NCI-H345 treated with DMSO at 0.1 percent for 48 hours (cell line): ENCODE measurements at regions not wholly inside any gene's neighbourhood (a gene's known extent, or its start where the extent isn't known, plus 50 kb on each side); places are given as distances from the start of the nearest gene placed in this dataset.

Source experiments
- DNase-seq: peaks from one replicate; lab custom pipeline; 2025; ENCODE audit not compliant: unreplicated experiment; lab: John Stamatoyannopoulos, UW

GRCh38 chr6:78577585-78577984 lies 289.8 kb upstream of the IRAK1BP1 start:
- no peak for DNase-seq

DNA sequence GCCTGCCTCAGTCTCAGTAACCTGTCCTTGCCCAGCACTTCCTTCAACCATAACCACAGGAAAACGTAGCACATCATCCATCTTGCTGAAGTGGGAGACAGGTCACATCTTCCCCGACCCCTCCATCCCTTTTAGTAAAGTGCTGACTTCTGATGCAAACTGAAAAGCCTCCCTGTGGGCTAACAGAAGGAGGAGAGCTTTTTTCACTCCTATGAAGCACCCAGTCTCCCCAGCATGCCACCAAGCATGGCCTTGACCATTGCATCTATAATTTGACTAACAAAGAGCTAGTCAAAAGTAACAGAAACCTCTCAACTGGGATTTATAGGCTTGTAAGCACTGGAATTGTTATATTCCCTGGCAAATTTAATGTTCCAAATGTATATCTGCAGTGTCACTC lies 288.9 kb upstream of the IRAK1BP1 start:
- DNase-seq: no peak

DNA sequence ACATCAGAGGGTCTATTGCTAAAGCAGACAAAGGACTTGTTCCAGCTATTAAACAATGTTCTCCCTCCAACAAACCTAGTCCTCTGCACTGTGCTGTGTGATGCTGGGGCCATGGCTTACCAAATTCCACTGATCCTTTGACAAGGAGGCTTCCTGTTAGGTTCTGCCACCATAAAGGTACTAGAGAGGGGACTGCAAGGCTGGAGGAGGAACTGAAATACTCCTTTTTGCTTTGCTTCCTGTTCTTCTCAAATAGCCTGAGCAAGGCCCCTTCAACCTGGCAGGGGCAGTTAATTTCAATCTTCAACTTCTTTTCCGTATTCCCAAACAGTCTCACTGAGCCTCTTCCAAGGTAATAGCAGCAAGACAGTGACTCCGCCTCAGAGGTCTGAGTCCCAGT lies 286.4 kb upstream of the IRAK1BP1 start:
- DNase-seq: no peak

DNA sequence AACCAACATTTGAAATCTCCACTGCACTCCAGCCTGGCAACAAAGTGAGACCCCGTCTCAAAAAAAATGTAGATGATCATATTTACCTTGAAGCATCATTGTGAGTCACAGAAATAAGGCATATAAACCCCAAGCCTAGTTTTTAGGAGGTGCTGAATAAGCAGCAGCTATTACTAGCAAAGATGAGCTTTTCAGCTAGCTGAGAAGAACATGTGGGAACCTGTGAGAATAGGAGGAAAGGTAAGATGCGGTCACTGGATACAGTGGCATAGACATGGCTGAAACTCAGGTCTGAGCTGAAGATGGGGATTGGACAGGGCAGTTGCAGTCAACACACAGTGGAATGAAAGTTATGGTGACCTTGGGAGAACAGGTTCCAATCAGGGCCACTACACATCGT lies 284.3 kb upstream of the IRAK1BP1 start:
- DNase-seq: no peak

DNA sequence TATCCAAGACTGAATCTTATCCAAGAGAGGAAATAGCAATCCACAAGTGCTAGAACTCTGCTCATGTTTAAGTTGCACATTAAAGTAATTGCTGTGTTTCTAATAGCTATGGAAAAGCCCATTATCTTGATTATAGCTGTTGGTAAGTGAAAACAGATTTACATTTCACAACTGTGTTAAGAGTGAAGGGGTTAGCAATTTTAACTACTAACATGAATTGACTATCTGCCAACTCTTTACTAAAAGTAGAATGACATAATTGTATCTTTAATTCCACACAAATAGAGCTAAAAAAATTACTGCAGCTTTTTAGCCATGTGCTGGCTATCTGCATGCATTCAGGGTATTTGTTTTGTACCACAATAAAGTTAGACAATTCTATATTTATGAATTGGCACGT lies 277.9 kb upstream of the IRAK1BP1 start:
- DNase-seq: no peak

- DNase-seq: no peak
Measured at GRCh38 chr6:78593898-78594667, 273.3 kb upstream of the IRAK1BP1 start.

DNA sequence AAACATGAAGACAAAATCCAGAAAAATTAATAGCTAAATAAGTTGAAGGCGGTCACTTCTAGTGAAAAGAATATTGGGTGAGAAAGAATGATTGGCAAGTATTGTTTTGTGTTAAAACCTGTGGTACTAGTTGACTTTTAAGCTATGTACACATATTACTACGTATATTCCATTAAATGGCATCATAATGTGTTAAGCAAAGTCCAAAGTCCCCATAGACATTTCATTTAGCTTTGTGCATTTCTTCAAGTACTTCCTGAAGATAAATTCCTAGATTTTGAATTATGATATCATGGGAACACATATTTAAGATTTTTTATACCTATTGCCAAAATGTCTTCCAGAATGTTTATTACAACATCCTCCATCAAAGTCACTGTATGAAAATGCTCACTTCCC lies 272.7 kb upstream of the IRAK1BP1 start:
- DNase-seq: no peak

DNA sequence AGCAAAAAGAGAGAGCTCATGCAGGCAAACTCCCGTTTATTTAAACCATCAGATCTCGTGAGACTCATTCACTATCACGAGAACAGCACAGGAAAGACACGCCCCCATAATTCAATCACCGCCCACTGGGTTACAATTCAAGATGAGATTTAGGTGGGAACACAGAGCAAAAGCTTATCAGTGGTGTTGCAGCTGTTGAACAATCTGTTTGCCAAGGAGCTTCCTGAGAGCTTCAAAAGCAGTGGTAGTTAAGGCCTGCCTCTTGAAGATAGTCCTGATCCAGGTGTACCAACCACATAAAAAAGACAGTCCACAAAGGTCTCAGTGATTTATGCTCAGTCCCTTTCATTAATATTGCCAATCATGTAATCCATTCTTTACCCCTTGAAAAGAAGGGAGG lies 269.4 kb upstream of the IRAK1BP1 start:
- no peak for DNase-seq

DNA sequence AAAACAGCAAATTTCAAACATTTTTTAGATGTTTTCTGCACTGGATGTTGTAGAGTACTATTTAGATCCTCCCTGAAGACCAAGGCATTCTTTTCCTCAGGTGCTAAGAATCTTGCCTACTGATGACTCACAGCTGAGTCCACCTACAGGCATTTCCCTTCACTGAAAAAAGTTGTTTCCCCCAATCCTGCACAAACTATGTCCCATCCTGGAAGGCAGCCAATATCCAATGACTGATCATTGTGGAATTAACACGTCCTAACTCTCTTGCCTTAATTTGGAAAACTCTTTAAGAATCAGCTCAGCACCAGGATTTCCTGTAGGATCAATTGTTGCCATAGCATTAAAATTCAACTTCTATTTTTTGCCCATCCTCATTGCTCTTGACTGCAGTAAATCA lies 268.4 kb upstream of the IRAK1BP1 start:
- no peak for DNase-seq

GRCh38 chr6:78599526-78599925 lies 267.8 kb upstream of the IRAK1BP1 start:
- DNase-seq: no peak

DNA sequence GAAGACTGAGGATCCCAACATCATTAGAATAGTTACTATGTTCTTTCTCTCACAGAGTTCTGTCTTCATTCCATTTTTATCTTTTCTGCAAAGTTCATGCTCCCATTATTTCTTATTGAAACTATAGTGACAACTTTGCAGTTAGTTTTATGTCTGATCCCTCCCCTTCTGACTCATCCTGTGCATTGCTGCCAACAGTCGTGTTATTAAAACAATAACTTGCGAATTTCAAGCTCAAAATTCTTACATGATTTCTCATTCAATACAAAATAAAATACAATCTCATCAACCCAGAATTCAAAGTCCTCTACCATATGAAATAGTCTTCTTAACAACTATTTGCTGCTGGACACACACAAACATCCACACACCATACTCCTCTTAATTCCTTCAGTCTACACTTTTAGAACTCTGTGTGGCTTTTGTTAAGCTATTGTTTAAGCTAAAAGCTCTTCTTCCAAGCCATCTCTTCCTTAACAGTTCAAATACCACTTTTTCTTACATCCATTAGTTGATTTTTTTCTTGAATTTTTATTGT lies 261.4 kb upstream of the IRAK1BP1 start:
- DNase-seq: no peak

DNA sequence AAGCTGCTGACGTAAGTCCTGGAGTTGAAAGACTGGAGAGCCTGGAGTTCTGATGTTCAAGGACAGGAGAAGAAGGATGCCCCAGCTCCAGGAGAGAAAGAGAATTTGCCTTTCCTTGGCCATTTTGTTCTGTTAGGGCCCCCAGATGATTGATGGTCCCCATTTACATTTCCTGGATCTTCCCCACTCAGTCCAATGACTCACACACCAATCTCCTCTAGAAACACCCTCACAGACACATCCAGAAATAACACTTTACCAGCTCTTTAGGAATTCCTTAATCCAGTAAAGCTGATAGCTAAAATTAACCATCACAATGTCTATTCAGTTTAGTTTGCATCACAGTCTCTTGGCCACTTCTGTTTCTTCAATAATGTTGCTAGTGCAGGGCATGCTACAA lies 260.2 kb upstream of the IRAK1BP1 start:
- DNase-seq: no peak

DNA sequence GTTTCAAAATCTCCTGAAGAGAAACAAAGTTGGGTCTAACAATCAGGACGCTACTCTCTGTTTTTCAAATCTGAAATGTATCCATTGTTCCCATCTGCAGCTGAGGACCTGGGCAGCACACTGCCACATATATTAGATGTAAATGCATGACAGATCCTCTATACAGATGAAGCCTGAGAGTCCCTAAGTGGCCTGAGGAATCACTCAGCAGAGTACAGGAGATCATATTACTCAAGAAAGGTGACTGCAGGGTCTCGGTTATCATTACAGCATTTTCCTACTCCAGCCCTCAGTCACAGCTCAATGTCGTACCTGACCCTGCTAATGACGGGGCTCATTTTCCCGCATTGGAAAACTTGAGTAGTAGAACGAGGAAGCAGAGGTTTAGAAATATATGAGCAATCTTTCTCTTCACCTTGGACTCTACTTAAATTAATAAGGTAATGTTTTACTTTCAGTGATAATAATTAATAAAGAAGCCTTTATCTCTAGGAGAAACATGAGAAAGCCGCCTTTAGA lies 256.2 kb upstream of the IRAK1BP1 start:
- no peak for DNase-seq

DNA sequence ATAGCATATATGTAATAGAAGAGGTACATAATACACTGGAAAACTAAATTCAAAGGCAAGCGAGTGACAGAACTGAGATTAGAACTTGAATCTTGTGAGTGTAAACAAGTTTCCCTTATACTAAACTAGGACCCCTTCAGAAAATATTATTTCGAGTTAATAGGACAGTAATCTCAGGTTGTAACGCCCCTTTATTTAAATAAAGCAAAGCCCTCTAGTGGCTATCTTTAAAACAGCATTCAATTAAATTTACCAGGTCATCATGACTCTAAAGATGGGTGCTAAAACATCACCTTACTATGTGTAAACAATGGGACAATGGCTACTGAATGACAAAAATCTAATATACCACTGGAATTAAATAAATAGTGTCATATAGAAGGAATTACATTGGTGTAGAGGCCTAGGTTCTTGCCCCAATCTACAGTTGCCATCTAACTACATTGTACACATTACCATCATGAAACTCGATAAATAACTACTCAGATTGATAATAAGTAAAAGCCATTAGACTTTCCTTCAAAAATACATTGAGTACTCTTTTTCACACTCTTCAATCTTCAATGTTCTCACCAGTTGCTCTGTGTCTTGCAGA lies 255.4 kb upstream of the IRAK1BP1 start:
- DNase-seq: peak; percentile 1

GRCh38 chr6:78614961-78615360 lies 252.4 kb upstream of the IRAK1BP1 start:
- DNase-seq: no peak

- DNase-seq: no peak
Measured at GRCh38 chr6:78615430-78615904, 251.9 kb upstream of the IRAK1BP1 start.

GRCh38 chr6:78618970-78619369 lies 248.4 kb upstream of the IRAK1BP1 start:
- no peak for DNase-seq

- DNase-seq: no peak
Measured at GRCh38 chr6:78623554-78623953, 243.8 kb upstream of the IRAK1BP1 start.

- no peak for DNase-seq
Measured at GRCh38 chr6:78629154-78629721, 238.1 kb upstream of the IRAK1BP1 start.

DNA sequence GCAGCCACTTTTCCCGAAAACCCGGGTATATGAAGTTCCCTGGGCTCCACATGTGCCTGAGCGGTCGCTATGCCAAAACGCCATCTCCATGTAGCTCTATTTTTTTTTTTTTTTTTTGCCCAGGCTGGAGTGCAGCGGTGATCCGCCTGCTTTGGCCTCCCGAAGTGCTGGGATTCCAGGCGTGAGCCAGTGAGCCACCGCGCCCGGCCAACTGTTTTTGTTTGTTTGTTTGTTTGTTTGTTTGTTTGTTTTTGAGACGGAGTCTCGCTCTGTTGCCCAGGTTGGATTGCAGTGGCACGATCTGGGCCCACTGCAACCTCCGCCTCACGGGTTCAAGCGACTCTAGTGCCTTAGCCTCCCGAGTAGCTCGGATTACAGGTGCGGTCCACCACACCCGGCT lies 237.5 kb upstream of the IRAK1BP1 start:
- no peak for DNase-seq

DNA sequence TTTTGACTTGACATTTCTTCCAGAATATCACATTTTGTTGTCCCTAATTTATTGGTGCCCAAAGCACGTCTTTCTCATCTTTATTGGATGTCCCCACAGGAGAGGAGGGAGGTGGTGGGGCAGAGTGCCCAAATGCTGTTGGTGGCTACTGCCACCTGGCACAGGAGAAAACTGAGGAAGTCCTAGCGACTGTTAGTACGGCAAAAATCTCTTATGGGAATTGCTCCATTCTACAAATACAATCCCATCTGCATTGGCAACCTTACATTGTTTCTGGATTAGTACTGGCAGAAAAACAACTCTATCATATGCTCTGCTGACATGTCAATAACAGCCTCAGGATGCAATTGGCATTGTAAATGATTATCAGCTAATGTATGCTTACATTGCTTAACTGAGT lies 235.4 kb upstream of the IRAK1BP1 start:
- no peak for DNase-seq
